ENCODE measurements at regions not wholly inside any gene's neighbourhood (a gene's known extent, or its start where the extent isn't known, plus 50 kb on each side); places are given as distances from the start of the nearest gene placed in this dataset.
A peak's percentile ranks its signal among the peaks of the same experiment; 100 is the strongest.

DNA sequence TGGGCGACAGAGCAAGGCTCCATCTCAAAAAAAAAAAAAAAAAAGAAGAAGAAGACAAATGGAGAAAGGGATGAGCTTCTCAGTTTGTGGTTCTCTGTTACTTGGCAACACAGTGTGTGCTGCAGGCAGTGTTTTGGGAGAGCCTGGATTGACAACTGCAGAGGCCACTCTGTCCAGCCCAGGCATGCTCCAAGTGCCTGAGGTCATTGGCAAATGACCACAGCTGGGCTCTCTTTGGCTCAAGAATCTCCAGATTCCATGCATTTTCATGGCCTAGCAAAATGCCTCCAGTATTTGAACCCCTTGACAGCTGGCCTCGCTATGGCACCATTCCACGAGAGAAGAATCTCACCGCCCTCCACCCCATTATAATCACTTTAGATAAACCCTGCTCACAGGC lies 126.2 kb downstream of the ANKRD60 start:
- Histone ChIP-seq H3K4me3 (ENCODE audit: control insufficient read depth in 2 of 3, extremely low read depth in 1 of 3, insufficient read depth in 2 of 3, low read depth in 1 of 3, low read length in 3 of 3) (no peak overlapping the region), H3K27ac (ENCODE audit: control insufficient read depth, insufficient read depth, low read length) (peak overlapping the region; percentile 59), H3K9me3 (ENCODE audit: control insufficient read depth, low read depth, low read length) (no peaks in the 10 kb centered on the region), H3K4me2 (ENCODE audit: control insufficient read depth, extremely low read depth, insufficient read depth, low read depth, low read length) (peak overlapping the region; percentile 42), H3K4me1 (ENCODE audit: control insufficient read depth, extremely low read depth, insufficient read depth, low read length) (peaks cover 26% of the 10 kb centered on the region), H2AFZ (ENCODE audit: control insufficient read depth, low read length) (no peak overlapping the region), H3K9ac (ENCODE audit: control insufficient read depth, extremely low read depth, insufficient read depth, low read length) (peak overlapping the region; percentile 25), H3K79me2 (ENCODE audit: control insufficient read depth, insufficient read depth, low read length) (no peaks in the 10 kb centered on the region), H3K36me3 (ENCODE audit: control insufficient read depth in 2 of 2, extremely low read depth in 1 of 2, insufficient read depth in 2 of 2, low read length in 2 of 2) (no peaks in the 10 kb centered on the region), H3K9me1 (ENCODE audit: control insufficient read depth, extremely low read depth, insufficient read depth, low read length) (peaks cover 3% of the 10 kb centered on the region), H4K20me1 (ENCODE audit: control insufficient read depth, extremely low read depth, insufficient read depth, low read length) (no peaks in the 10 kb centered on the region), H3K27me3 (ENCODE audit: control insufficient read depth, extremely low read depth, insufficient read depth, low read length) (peaks cover 26% of the 10 kb centered on the region)
- dilution Hi-C loops (cut with MboI; ENCODE audit: extremely low pct_ligation_motif_present, low sequenced_read_pairs) = no loop called here
- TF ChIP-seq EZH2 (IDR thresholded peaks at IDR 0.05; ENCODE audit: low read length) (no peak), CTCF (optimal IDR thresholded peaks at IDR 0.05 in 1 of 3, IDR thresholded peaks at IDR 0.05 in 1 of 3, conservative IDR thresholded peaks at IDR 0.05 in 1 of 3; ENCODE audit: extremely low read depth in 1 of 3, insufficient read depth in 2 of 3, low read length in 3 of 3) (no peak)
- FAIRE-seq (peak; percentile 93), DNase-seq (ENCODE audit: low read depth, low spot score) (no peak)

- Histone ChIP-seq H3K4me2 (ENCODE audit: control insufficient read depth, extremely low read depth, insufficient read depth, low read depth, low read length) (no peak overlapping the region), H3K27ac (ENCODE audit: control insufficient read depth, insufficient read depth, low read length) (no peak overlapping the region), H3K4me3 (ENCODE audit: control insufficient read depth in 2 of 3, extremely low read depth in 1 of 3, insufficient read depth in 2 of 3, low read depth in 1 of 3, low read length in 3 of 3) (no peak overlapping the region), H3K79me2 (ENCODE audit: control insufficient read depth, insufficient read depth, low read length) (no peaks in the 10 kb centered on the region), H4K20me1 (ENCODE audit: control insufficient read depth, extremely low read depth, insufficient read depth, low read length) (no peaks in the 10 kb centered on the region), H3K9ac (ENCODE audit: control insufficient read depth, extremely low read depth, insufficient read depth, low read length) (no peak overlapping the region), H3K4me1 (ENCODE audit: control insufficient read depth, extremely low read depth, insufficient read depth, low read length) (peaks cover 26% of the 10 kb centered on the region), H3K27me3 (ENCODE audit: control insufficient read depth, extremely low read depth, insufficient read depth, low read length) (peaks cover 32% of the 10 kb centered on the region), H3K9me1 (ENCODE audit: control insufficient read depth, extremely low read depth, insufficient read depth, low read length) (peaks cover 3% of the 10 kb centered on the region), H2AFZ (ENCODE audit: control insufficient read depth, low read length) (no peak overlapping the region), H3K36me3 (ENCODE audit: control insufficient read depth in 2 of 2, extremely low read depth in 1 of 2, insufficient read depth in 2 of 2, low read length in 2 of 2) (no peaks in the 10 kb centered on the region), H3K9me3 (ENCODE audit: control insufficient read depth, low read depth, low read length) (no peaks in the 10 kb centered on the region)
- FAIRE-seq (no peak), DNase-seq (ENCODE audit: low read depth, low spot score) (no peak)
- TF ChIP-seq EZH2 (IDR thresholded peaks at IDR 0.05; ENCODE audit: low read length) (no peak), CTCF (optimal IDR thresholded peaks at IDR 0.05 in 1 of 3, IDR thresholded peaks at IDR 0.05 in 1 of 3, conservative IDR thresholded peaks at IDR 0.05 in 1 of 3; ENCODE audit: extremely low read depth in 1 of 3, insufficient read depth in 2 of 3, low read length in 3 of 3) (no peak)
- dilution Hi-C loops (cut with MboI; ENCODE audit: extremely low pct_ligation_motif_present, low sequenced_read_pairs) = no loop called here
Observed at GRCh38 chr20:58100731-58101356, 127.6 kb downstream of the ANKRD60 start.
